C4-2B (cell line): ENCODE measurements at regions not wholly inside any gene's neighbourhood (a gene's known extent, or its start where the extent isn't known, plus 50 kb on each side); places are given as distances from the start of the nearest gene placed in this dataset.

Experiments used
- ZFX ChIP-seq: fragments of 450-650 bp; IDR thresholded peaks from 2 replicates; pipeline ENCODE4 v1.6.1; 2017
- TF ChIP-seq, protein P1 (sequence below): fragments of 450-650 bp; conservative IDR thresholded peaks from 2 replicates; pipeline ENCODE4 v1.5.1; 2017; ENCODE audit warnings: mild to moderate bottlenecking

DNA sequence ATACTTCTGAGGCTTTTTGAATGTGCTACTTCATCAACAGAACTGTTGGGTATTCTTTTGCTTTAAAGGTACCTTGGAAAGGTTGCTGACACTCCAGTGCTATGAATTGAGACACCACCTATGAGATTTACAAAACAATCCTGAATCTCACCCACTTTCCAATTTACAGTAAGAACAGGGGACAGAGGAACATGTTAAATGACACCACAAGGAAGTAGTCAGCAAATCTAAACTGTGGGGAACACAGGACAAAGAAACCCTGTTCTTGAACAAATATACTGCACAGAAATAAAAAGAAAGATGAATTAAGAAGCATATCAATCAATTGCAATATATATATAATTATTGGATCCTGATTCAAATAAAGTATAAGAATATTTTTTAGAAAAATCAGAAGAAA lies 216.7 kb upstream of the ARID1B start:
- TF ChIP-seq, protein P1, sequence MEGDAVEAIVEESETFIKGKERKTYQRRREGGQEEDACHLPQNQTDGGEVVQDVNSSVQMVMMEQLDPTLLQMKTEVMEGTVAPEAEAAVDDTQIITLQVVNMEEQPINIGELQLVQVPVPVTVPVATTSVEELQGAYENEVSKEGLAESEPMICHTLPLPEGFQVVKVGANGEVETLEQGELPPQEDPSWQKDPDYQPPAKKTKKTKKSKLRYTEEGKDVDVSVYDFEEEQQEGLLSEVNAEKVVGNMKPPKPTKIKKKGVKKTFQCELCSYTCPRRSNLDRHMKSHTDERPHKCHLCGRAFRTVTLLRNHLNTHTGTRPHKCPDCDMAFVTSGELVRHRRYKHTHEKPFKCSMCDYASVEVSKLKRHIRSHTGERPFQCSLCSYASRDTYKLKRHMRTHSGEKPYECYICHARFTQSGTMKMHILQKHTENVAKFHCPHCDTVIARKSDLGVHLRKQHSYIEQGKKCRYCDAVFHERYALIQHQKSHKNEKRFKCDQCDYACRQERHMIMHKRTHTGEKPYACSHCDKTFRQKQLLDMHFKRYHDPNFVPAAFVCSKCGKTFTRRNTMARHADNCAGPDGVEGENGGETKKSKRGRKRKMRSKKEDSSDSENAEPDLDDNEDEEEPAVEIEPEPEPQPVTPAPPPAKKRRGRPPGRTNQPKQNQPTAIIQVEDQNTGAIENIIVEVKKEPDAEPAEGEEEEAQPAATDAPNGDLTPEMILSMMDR = no peak
- TF ChIP-seq ZFX = no peak
